ENCODE measurements at regions not wholly inside any gene's neighbourhood (a gene's known extent, or its start where the extent isn't known, plus 50 kb on each side); places are given as distances from the start of the nearest gene placed in this dataset.

DNA sequence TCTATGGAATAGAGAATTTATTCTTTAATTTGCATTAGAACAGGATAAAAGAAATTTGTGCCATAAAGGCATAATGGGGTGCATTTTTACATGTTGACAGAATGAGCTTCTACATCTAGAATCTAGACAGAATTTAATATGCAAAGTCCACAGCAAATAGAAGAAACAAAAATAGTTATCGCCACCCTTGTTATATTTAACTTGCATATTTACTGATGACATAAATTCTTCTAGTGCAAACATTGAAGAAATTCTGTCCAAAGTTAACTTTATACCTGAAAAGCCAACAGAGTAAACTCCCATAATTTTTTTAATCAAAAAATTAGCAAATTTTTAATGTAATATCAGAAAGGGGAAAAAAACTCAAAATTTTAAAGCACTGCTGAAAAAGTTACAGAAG, 213.7 kb upstream of the ALCAM start:
- Histone ChIP-seq H3K4me1 (peaks cover 0 to 2% (median 0%) of the 10 kb centered on the region in 12 donors), H3K36me3 (no peaks in the 10 kb centered on the region), H3K4me3 (no peak overlapping the region), H3K27me3 (no peaks in the 10 kb centered on the region), H3K27ac (no peak overlapping the region), H3K9me3 (no peaks in the 10 kb centered on the region)
- intact Hi-C loops (cut with DNase I): no loop called here
- ATAC-seq: no peak
- no peak for DNase-seq
- WGBS, 4 donors: 93 to 97% (median 95%) methylated on average over 1 of the region's 1 CpG
- no peak for TF ChIP-seq POLR2A (IDR thresholded peaks at IDR 0.05)
- TF ChIP-seq, protein P1, sequence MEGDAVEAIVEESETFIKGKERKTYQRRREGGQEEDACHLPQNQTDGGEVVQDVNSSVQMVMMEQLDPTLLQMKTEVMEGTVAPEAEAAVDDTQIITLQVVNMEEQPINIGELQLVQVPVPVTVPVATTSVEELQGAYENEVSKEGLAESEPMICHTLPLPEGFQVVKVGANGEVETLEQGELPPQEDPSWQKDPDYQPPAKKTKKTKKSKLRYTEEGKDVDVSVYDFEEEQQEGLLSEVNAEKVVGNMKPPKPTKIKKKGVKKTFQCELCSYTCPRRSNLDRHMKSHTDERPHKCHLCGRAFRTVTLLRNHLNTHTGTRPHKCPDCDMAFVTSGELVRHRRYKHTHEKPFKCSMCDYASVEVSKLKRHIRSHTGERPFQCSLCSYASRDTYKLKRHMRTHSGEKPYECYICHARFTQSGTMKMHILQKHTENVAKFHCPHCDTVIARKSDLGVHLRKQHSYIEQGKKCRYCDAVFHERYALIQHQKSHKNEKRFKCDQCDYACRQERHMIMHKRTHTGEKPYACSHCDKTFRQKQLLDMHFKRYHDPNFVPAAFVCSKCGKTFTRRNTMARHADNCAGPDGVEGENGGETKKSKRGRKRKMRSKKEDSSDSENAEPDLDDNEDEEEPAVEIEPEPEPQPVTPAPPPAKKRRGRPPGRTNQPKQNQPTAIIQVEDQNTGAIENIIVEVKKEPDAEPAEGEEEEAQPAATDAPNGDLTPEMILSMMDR (IDR thresholded peaks at IDR 0.05): no peak

- Histone ChIP-seq H3K36me3 (no peaks in the 10 kb centered on the region), H3K9me3 (no peaks in the 10 kb centered on the region), H3K27ac (no peak overlapping the region), H3K27me3 (no peaks in the 10 kb centered on the region), H3K4me1 (peaks cover 0 to 4% (median 0%) of the 10 kb centered on the region in 12 donors), H3K4me3 (no peak overlapping the region)
- ATAC-seq (no peak), DNase-seq (no peak)
- intact Hi-C loops (cut with DNase I): no loop called here
- TF ChIP-seq, protein P1 (IDR thresholded peaks at IDR 0.05): no peak
- no peak for TF ChIP-seq POLR2A (IDR thresholded peaks at IDR 0.05)
Observed at GRCh38 chr3:105154692-105155091, 212.0 kb upstream of the ALCAM start.

GRCh38 chr3:105157067-105157765, 209.5 kb upstream of the ALCAM start:
- Histone ChIP-seq H3K36me3 (no peaks in the 10 kb centered on the region), H3K4me3 (no peak overlapping the region), H3K4me1 (peaks cover 0 to 4% (median 0%) of the 10 kb centered on the region in 12 donors), H3K27ac (no peak overlapping the region), H3K9me3 (no peaks in the 10 kb centered on the region), H3K27me3 (no peaks in the 10 kb centered on the region)
- TF ChIP-seq, protein P1 (IDR thresholded peaks at IDR 0.05): no peak
- no peak for TF ChIP-seq POLR2A (IDR thresholded peaks at IDR 0.05)
- no peak for DNase-seq
- no peak for ATAC-seq
- 87 to 89% (median 89%) methylated on average over 5 of the region's 5 CpGs for WGBS, 4 donors
- intact Hi-C loops (cut with DNase I): no loop called here

DNA sequence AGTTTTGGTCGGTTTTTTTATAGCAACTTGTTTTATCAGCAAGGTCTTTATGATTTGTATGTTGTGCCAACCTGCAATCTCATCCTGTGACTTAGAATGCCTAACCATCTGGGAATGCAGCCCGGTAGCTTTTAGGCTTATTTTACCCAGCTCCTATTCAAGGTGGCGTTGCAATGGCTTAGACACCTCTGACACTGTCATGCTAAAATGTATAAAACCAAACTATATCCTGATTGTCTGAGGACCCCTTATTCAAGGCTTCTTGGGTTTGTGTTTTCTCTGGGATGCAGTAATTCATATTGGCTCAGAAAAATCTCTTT, 209.0 kb upstream of the ALCAM start:
- TF ChIP-seq, protein P1 (IDR thresholded peaks at IDR 0.05): no peak
- TF ChIP-seq POLR2A (IDR thresholded peaks at IDR 0.05): no peak
- 47 to 79% (median 67%) methylated on average over 3 of the region's 3 CpGs for WGBS, 4 donors
- intact Hi-C loops (cut with DNase I): no loop called here

More for the DNA sequence above, 209.0 kb upstream of the ALCAM start:
- ATAC-seq (no peak), DNase-seq (no peak)
- Histone ChIP-seq H3K36me3 (no peaks in the 10 kb centered on the region), H3K4me3 (no peak overlapping the region), H3K27ac (no peak overlapping the region), H3K9me3 (no peaks in the 10 kb centered on the region), H3K4me1 (peaks cover 0 to 4% (median 0%) of the 10 kb centered on the region in 12 donors), H3K27me3 (no peaks in the 10 kb centered on the region)
